Right lobe of liver (tissue), 4 donors: ENCODE measurements at regions not wholly inside any gene's neighbourhood (a gene's known extent, or its start where the extent isn't known, plus 50 kb on each side); places are given as distances from the start of the nearest gene placed in this dataset.

Source experiments
- CTCF ChIP-seq, 4 donors: fragments of 200-600 bp in 3 of 4; fragments of 450-650 bp in 1 of 4; IDR thresholded peaks; one replicate each; pipeline versions ENCODE4 v1.5.1 to v1.8.0; 2016 to 2022; ENCODE audit warnings: antibody characterized with exemption in 4 of 4, mild to moderate bottlenecking in 2 of 4
- POLR2A ChIP-seq: fragments of 450-650 bp; IDR thresholded peaks from one replicate; pipeline ENCODE4 v1.6.1; 2017; ENCODE audit warnings: antibody characterized with exemption, mild to moderate bottlenecking
- donor health status: DM: no; HTN: no; CAD: no.
- donor health status: DM: no; HTN: no; CAD: no.
- donor health status: DM: no; HTN: yes; CAD: no.

- TF ChIP-seq CTCF (IDR thresholded peaks at IDR 0.05), result no peak
- no peak for TF ChIP-seq POLR2A
These were observed 507.3 kb downstream of the PYDC2 start for GRCh38 chr3:191968299-191968698.
